ENCODE measurements at regions not wholly inside any gene's neighbourhood (a gene's known extent, or its start where the extent isn't known, plus 50 kb on each side); places are given as distances from the start of the nearest gene placed in this dataset.

DNA sequence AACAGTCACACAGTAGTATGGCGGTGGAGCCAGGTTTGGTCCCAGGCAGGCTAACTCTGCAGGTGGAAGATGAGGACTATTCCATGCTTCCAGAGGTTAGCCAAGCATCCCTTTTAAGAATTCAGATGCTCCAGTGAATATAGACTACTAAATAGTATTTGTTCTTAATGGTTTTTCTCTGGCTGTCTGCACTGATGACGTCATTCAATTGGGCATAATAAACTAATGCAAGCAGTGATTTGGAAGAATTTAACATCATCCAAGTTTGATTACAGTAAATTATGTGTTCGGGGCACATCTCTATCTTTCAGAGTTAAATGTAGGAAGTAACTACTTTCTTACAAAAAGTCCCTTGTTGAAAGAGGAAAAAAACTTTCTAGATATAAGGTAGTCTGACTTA lies 78.8 kb upstream of the RND3 start:
- TF ChIP-seq CTCF (IDR thresholded peaks at IDR 0.05) (no peak), POLR2A (IDR thresholded peaks at IDR 0.05) (no peak)
